PC-9 (cell line): ENCODE measurements at regions not wholly inside any gene's neighbourhood (a gene's known extent, or its start where the extent isn't known, plus 50 kb on each side); places are given as distances from the start of the nearest gene placed in this dataset.

Experiments
- BruUV-seq: library from RNA; stranded (reverse); fragments of 400-500 nt; replicated peaks from 2 replicates; lab custom pipeline; 2021; lab: Mats Ljungman, UMichigan
- CTCF ChIA-PET: fragments of 300-600 bp; sonication (Branson Sonifier 250); formaldehyde crosslinking; loops from one replicate; lab custom pipeline; 2022; ENCODE audit warnings: antibody characterized with exemption; lab: Charles Lee
- POLR2A ChIA-PET: fragments of 300-600 bp; sonication (Branson Sonifier 250); formaldehyde crosslinking; loops from one replicate; lab custom pipeline; 2022; ENCODE audit warnings: antibody characterized with exemption; ENCODE audit not compliant: unreplicated experiment; lab: Charles Lee
- DNase-seq, 2 experiments: peaks; one replicate each; pipeline versions ENCODE4 v3.0.0 to v3.0.0-alpha.2; 2015 to 2022; ENCODE audit warnings: mixed read lengths in 1 of 2
- H2AFZ ChIP-seq: fragments of 200-600 bp; sonication (generic); 2 replicates; pipeline ENCODE4 v1.8.1; 2017; ENCODE audit warnings: antibody characterized with exemption
- H3F3A ChIP-seq: fragments of 200-600 bp; sonication (generic); 2 replicates; pipeline ENCODE4 v1.8.1; 2017; ENCODE audit warnings: antibody characterized with exemption, mild to moderate bottlenecking, low read depth; ENCODE audit not compliant: insufficient read depth
- H3K27ac ChIP-seq: fragments of 200-600 bp; sonication (generic); 2 replicates; pipeline ENCODE4 v1.6.1; 2016; ENCODE audit warnings: mixed run types
- H3K27me3 ChIP-seq: fragments of 200-600 bp; sonication (generic); 2 replicates; pipeline ENCODE4 v1.6.1; 2016; ENCODE audit warnings: low read depth, mixed run types; ENCODE audit not compliant: insufficient read depth
- H3K36me3 ChIP-seq: fragments of 200-600 bp; sonication (generic); 2 replicates; pipeline ENCODE4 v1.6.1; 2016; ENCODE audit warnings: low read depth, mixed run types
- H3K4me1 ChIP-seq: fragments of 200-600 bp; sonication (generic); replicated peaks from 2 replicates; pipeline ENCODE4 v1.6.1; 2016; ENCODE audit warnings: mixed run types; ENCODE audit not compliant: insufficient read depth
- H3K4me2 ChIP-seq: fragments of 200-600 bp; sonication (generic); 2 replicates; pipeline ENCODE4 v1.6.1; 2017; ENCODE audit warnings: mixed run types
- H3K4me3 ChIP-seq: fragments of 200-600 bp; sonication (generic); 2 replicates; pipeline ENCODE4 v1.6.1; 2016; ENCODE audit warnings: mixed run types
- H3K79me2 ChIP-seq: fragments of 200-600 bp; sonication (generic); 2 replicates; pipeline ENCODE4 v1.6.1; 2017; ENCODE audit warnings: low read depth, mixed run types
- H3K9me2 ChIP-seq: fragments of 200-600 bp; sonication (generic); 2 replicates; pipeline ENCODE4 v1.8.1; 2017; ENCODE audit warnings: mild to moderate bottlenecking; ENCODE audit not compliant: insufficient read depth
- H3K9me3 ChIP-seq: fragments of 200-600 bp; sonication (generic); 2 replicates; pipeline ENCODE4 v1.8.1; 2016; ENCODE audit warnings: low read depth; ENCODE audit not compliant: insufficient read depth
- H4K20me1 ChIP-seq: fragments of 200-600 bp; sonication (generic); 2 replicates; pipeline ENCODE4 v1.8.1; 2017; ENCODE audit not compliant: insufficient read depth
- EZH2 ChIP-seq: fragments of 200-600 bp; sonication (generic); IDR thresholded peaks from 2 replicates; pipeline ENCODE4 v1.8.0; 2017; ENCODE audit warnings: antibody characterized with exemption, low read depth
- intact Hi-C: fragments of 100-400 bp; cut with micrococcal nuclease; formaldehyde crosslinking; loops from one replicate; pipeline ENCODE4 v1.10.0; 2022; ENCODE audit not compliant: unreplicated experiment
- TF ChIP-seq, protein P1 (sequence below): fragments of 200-600 bp; sonication (generic); conservative IDR thresholded peaks from 2 replicates; pipeline ENCODE4 v1.6.1; 2017; ENCODE audit warnings: mixed run types, antibody characterized with exemption, mild to moderate bottlenecking, moderate library complexity

DNA sequence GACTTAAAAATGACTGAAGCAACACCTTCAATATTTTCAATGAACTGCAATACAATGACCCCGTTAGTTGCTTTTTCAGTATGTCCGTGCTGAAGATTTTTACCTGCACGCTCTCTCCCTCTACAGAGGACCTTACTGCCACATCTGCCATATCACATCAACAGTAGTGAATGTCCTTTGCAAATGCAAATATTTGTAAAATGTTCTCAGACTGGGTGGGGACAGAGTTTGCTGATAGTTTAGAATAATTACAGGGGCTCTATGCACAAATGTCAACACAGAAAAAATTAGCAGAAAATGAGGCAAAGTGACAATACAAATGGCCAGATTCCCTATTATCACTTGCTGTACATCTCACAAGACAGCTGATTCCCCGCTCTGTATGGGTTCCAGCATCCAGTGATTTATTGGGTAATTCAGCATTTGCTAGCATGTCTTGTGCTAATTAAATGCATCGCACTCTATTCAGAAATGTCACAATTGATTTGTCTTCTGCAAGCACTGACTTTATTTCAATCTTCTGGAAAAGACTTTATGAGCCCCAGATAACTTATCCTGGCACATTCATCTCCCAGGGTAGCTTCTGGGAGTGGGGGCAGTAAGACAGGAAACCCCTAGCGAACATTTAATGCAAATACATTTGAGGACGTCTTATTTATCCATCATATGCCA lies 69.1 kb upstream of the PTER start:
- H3K9me2 ChIP-seq, result no peaks in the 10 kb centered on the region
- BruUV-seq, result no TSS peak
- no peak overlapping the region for H3K4me3 ChIP-seq
- no peaks in the 10 kb centered on the region for H3K27me3 ChIP-seq
- POLR2A ChIA-PET, result no interaction called here
- TF ChIP-seq EZH2, result no peak
- TF ChIP-seq, protein P1, sequence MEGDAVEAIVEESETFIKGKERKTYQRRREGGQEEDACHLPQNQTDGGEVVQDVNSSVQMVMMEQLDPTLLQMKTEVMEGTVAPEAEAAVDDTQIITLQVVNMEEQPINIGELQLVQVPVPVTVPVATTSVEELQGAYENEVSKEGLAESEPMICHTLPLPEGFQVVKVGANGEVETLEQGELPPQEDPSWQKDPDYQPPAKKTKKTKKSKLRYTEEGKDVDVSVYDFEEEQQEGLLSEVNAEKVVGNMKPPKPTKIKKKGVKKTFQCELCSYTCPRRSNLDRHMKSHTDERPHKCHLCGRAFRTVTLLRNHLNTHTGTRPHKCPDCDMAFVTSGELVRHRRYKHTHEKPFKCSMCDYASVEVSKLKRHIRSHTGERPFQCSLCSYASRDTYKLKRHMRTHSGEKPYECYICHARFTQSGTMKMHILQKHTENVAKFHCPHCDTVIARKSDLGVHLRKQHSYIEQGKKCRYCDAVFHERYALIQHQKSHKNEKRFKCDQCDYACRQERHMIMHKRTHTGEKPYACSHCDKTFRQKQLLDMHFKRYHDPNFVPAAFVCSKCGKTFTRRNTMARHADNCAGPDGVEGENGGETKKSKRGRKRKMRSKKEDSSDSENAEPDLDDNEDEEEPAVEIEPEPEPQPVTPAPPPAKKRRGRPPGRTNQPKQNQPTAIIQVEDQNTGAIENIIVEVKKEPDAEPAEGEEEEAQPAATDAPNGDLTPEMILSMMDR, result no peak
- intact Hi-C loops, result no loop called here
- no peaks in the 10 kb centered on the region for H3K36me3 ChIP-seq
- H3K4me2 ChIP-seq, result no peak overlapping the region
- no peaks in the 10 kb centered on the region for H3K4me1 ChIP-seq
- H4K20me1 ChIP-seq, result no peaks in the 10 kb centered on the region
- no peak for DNase-seq
- CTCF ChIA-PET, result no interaction called here
- no peaks in the 10 kb centered on the region for H3K9me3 ChIP-seq
- no peak overlapping the region for H3K27ac ChIP-seq
- no peak overlapping the region for H2AFZ ChIP-seq
- no peaks in the 10 kb centered on the region for H3F3A ChIP-seq
- no peaks in the 10 kb centered on the region for H3K79me2 ChIP-seq

DNA sequence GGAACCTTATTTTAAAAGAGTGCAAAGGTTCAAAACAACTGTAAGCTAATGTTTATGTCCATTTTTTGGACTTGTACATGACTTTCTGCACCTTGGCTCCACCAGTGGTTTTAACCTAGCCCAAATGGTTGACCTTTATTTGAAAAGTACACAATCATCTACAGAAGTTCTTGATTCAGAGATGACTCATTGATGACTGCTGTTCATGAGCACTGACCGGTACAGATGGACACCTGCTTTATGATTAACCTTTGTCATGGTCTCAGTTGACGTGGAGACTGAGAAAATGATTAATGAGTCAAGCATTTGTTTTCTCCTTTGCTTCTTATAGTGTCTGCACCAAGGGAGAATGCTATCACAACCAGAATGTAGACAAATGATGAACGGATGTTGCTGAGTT lies 55.7 kb upstream of the PTER start:
- Histone ChIP-seq H3K27ac (peak overlapping the region; percentile 68), H2AFZ (no peak overlapping the region), H3K27me3 (no peaks in the 10 kb centered on the region), H3K36me3 (no peaks in the 10 kb centered on the region), H3K9me2 (no peaks in the 10 kb centered on the region), H3K9me3 (no peaks in the 10 kb centered on the region), H3K4me2 (peak overlapping the region; percentile 34; the same call in 1 of the 2 replicates), H3K79me2 (no peaks in the 10 kb centered on the region), H3K4me1 (peaks cover 14% of the 10 kb centered on the region), H3K4me3 (no peak overlapping the region), H3F3A (peaks cover 7% of the 10 kb centered on the region; the same call in 1 of the 2 replicates), H4K20me1 (no peaks in the 10 kb centered on the region)
- TF ChIP-seq EZH2, result no peak
- TF ChIP-seq, protein P1, result no peak
- no TSS peak for BruUV-seq
- ChIA-PET POLR2A (interaction anchor here (0.6 to 0.8 kb wide), 2 partner anchors 21 to 24 kb away, joined by 3 to 4 read pairs; no protein-coding TSS in a partner anchor), CTCF (no interaction called here)
- DNase-seq, result peak; percentile 30 to 94
- intact Hi-C loops, result loop anchor here (1.0 kb wide), 1 partner anchor 59 kb away; no protein-coding TSS in a partner anchor

DNA sequence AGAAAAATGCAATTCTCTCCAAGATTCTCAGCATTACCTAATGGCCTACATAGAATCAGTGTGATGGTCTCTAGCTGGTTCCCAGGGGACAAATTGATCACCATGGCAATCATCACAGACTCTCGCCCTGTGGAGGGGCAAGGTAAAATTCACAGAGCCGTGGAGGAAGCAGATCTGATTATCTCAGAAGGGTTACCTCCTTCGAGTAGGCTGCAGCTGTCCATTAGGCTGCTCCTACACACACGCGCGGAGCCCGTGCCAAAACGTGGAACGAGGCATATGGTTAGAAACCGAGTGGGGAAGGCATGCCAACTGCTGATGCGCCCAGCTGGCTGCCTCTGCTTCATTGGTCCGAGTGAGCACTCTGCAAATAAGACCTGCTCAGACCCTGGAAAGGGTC lies 52.8 kb upstream of the PTER start:
- Histone ChIP-seq H3F3A (peaks cover 7% of the 10 kb centered on the region; the same call in 1 of the 2 replicates), H3K9me2 (no peaks in the 10 kb centered on the region), H3K4me1 (peaks cover 14% of the 10 kb centered on the region), H3K79me2 (no peaks in the 10 kb centered on the region), H2AFZ (no peak overlapping the region), H3K4me2 (no peak overlapping the region), H3K9me3 (no peaks in the 10 kb centered on the region), H3K27me3 (no peaks in the 10 kb centered on the region), H4K20me1 (no peaks in the 10 kb centered on the region), H3K4me3 (no peak overlapping the region), H3K36me3 (no peaks in the 10 kb centered on the region), H3K27ac (no peak overlapping the region)
- ChIA-PET CTCF (no interaction called here), POLR2A (no interaction called here)
- no peak for TF ChIP-seq EZH2
- TF ChIP-seq, protein P1, result no peak
- no TSS peak for BruUV-seq
- intact Hi-C loops, result no loop called here
- no peak for DNase-seq
